Muscle of back (tissue), 3 donors: ENCODE measurements at regions not wholly inside any gene's neighbourhood (a gene's known extent, or its start where the extent isn't known, plus 50 kb on each side); places are given as distances from the start of the nearest gene placed in this dataset.

Experiments
- DNase-seq, 3 donors: peaks; one replicate each; pipeline versions ENCODE4 v3.0.0 to v3.0.0-alpha.2; 2013

GRCh38 chr2:155176345-155176744 is 477.9 kb downstream of the KCNJ3 start:
- no peak for DNase-seq

DNA sequence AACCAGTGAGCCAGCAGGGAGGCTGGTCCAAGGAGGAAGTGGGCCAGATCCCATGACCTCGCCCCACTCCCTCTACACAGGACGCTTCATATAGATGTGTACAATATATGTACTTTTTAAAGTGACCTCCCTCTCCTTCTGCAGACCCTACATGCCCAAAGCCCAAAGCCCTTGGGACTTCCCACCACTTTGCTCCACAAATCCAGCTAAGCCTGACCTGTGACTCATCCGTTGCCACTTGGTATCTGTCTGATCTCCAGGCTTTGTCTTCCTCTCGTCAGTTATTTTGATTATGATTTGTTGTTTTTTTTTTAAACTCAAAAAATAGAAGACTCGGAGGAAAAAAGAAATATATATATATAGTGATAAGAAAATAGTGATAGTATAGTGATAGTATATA is 470.8 kb downstream of the KCNJ3 start:
- DNase-seq = no peak

DNA sequence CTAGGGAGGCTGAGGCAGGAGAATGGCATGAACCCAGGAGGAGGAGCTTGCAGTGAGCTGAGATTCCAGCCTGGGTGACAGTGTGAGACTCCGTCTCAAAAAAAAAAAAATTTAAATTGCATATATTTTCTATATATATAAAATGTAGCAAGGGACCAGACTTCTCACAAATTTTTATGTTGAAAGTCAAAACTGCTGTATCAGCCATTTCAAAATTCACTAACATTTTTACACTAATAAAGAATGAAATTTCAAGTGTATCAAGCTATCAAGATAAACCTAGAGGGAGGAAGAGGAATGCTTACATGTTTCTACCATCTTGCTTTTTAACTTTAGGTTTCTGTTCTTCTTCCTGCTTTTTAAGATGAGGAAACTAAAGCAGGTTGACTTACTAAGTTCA is 464.0 kb downstream of the KCNJ3 start:
- no peak for DNase-seq

GRCh38 chr2:155161314-155161713 is 462.8 kb downstream of the KCNJ3 start:
- no peak for DNase-seq

GRCh38 chr2:155157711-155158110 is 459.2 kb downstream of the KCNJ3 start:
- DNase-seq = no peak

DNA sequence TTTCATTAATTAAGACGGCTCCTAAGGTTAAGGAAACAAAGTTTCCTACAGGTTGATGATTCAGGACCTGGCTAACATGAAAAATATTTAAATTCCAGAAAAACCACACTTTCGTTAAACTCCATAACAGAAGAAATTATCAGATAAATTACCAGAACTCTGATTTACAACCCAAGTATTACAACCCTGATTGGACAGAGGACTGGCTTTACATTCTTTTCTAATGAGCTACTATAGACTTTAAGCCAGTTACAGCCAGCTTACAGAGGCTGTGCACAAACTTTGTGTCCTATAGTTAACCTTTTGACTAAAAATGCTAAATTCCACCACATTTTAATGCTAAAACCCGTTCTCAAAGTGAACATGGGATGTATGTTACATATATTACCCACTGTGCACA is 458.6 kb downstream of the KCNJ3 start:
- DNase-seq = peak in 1 of 3 donors; percentile 0

DNA sequence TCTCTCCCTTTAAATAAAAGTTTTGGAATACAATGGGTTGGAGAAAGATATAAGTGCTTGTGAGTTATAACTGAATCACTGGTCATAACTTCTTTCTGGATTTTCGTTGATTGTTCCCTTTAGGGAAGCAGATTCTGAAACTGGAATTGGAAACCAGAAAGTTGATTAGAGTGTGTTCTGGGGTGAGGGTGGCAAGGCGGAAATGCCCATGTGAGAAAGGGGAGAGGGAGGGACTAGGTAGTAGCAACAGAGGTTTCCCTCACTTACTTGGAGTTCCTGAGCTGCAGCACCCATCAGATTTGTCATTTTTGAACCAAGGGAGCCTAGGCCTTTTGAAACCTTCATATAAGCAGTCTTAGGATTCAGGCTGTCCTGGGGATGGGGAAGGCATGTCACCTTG is 453.4 kb downstream of the KCNJ3 start:
- no peak for DNase-seq

GRCh38 chr2:155151472-155151871 is 453.0 kb downstream of the KCNJ3 start:
- no peak for DNase-seq

DNA sequence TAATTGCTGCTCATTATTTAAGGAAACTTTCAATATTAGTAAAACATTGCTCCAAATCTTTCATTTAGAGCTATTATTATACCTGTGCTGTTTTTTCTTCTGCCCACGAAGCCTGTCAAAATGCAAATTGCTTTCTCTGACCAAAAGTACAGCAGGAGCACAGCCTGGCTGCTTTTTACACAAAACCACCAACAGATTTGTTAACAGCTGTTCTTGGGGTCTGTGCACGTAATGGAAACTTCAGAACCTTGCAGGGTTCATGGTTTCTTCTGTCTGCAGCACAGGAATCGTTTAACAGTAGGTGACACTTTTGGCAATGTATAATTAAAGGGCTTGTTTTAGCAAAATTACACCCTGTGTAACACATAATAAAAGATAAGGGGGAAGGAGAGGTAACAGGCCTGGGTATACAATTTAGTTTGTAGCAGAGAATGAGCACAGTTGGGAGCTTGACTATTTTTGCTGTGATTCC is 447.3 kb downstream of the KCNJ3 start:
- DNase-seq = no peak

- no peak for DNase-seq
Measured at GRCh38 chr2:155141418-155141817, 442.9 kb downstream of the KCNJ3 start.

DNA sequence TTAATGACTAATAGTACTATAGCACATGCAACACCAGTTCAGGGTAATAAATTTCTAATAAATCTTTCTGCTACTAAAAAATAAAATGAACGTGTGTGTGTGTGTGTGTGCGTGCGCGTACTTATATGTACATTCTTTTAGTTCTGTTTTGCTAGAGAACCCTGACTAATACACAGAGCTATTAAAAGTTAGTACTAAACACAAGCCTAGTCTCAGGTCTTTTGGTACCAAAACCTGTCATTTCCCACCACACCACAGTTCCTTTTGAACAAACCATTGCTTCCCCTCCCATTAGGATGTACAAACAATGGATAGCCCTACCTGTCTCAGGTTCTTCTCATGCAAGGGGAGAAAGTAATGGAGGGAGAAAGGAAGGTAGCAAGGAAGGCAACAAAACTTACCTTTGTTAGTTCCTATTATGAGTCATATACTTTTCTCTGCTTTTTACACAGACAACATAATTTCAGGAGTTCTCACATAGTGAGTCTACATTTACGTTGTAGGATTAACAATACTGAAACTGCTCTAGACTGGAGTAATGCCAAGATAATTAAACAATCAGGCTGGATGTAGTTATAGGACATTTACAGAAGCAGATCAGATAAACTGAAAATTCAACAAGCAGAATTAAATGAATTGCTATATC is 427.2 kb downstream of the KCNJ3 start:
- no peak for DNase-seq

DNA sequence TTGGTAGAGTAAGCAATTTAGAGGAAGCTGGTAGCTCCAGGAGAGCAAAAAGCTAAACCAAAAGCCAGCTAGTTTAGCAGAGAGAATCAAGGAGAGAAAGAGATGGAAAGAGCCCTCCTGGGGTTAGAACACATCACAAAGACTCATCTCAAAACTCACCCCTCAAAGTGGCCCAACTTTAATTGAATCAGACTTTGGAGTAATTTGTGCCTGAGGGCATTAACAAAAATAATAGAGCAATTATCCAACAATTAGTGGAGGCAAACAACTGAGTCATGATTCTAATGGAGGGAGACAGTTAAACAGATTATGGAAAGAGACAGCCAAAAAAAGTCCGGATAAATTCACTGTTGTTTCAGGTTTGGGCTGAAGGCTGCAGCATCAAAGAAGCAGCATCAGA is 417.4 kb downstream of the KCNJ3 start:
- DNase-seq = no peak

DNA sequence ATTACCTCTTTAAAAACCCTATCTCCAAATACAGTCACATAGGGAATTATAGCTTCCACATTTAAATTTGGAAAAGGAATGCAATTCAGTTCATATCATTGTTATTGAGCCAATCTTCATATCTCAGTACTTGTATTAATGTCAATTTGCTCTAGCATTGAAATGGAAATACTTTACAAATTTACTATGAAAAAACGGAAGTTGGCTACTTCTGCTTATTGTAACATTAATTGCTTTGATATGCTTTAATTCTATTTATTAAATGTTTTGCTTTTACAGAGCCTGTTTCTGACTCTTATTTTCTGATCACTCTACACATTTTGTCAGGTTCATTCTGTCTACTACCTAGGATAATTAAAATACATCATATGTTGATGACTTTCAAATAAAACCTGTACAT is 412.6 kb downstream of the KCNJ3 start:
- no peak for DNase-seq

DNA sequence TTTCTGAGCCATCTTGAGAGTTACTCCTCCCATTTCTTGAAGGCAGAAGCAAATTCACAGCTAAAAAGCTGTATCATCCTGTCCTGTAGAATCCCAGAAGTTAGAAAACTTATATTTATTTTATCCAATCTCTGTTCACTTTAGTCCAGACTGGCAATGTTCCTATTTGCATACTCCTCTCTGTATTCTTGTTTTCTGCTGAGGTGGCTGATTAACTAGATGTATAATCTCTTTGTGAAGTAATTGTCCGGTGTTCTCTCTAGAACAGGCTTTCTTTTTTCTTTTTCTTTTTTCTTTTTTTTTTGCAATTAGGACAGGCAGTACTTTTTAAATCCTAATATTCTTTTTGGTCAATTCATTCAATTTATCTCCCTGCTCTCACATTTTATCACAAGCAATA is 411.0 kb downstream of the KCNJ3 start:
- DNase-seq = no peak

GRCh38 chr2:155100261-155100660 is 401.8 kb downstream of the KCNJ3 start:
- DNase-seq = no peak

GRCh38 chr2:155099784-155100183 is 401.3 kb downstream of the KCNJ3 start:
- DNase-seq = no peak

DNA sequence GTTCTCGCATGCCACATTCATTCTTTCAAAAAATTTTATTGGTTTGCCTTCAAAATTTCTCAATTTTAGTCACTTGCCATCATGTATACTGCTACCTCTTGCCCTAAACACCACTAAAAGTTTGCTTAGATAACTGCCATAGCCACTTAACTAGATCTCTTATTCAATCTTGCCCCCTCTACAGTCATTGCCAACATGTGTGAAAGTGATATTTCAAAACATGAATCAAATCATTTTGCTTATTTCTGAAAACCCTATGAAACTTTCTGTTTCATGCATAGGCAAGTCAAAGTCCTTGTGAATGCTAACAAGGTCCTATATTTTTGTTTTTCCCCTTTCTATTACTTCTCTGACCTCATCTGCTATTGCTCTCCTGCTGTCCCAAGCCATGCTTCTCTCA is 397.1 kb downstream of the KCNJ3 start:
- no peak for DNase-seq

GRCh38 chr2:155080373-155080772 is 381.9 kb downstream of the KCNJ3 start:
- no peak for DNase-seq

GRCh38 chr2:155070489-155070888 is 372.0 kb downstream of the KCNJ3 start:
- no peak for DNase-seq

DNA sequence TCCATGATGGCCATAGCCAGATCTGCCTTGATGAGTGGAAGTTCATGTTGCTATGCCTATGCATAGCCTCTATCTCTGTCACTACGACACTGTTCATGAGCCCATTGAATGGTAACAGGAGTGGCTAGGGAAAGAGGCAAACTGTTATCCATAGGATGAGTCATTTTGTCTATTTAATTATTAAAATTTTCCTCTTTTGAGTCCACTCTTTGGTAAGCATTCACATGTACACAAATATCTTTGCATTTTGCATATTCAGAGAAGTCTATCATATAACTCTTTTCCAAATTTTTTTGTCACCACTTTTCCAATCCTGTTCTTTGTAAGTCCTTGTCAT is 364.4 kb downstream of the KCNJ3 start:
- no peak for DNase-seq

- DNase-seq = no peak
Measured at GRCh38 chr2:155062250-155062921, 363.9 kb downstream of the KCNJ3 start.

DNA sequence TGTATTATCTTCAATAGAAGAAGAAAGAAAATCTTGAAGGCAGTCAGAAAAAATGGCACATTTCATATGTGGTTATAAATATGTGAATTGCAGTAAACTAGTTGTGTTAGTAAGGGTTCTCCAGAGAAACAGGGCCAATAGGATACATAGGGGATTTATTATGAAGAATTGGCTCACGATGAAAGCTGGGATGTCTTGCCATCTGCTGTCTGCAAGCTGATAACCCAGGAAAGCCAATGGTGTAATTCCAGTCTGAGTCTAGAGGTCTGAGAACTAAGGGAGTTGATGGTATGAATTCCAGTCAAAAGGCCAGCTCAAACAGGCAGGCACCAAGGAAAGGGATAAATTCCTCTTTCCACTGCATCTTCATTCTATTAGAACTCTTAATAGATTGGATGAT is 362.4 kb downstream of the KCNJ3 start:
- DNase-seq = no peak

DNA sequence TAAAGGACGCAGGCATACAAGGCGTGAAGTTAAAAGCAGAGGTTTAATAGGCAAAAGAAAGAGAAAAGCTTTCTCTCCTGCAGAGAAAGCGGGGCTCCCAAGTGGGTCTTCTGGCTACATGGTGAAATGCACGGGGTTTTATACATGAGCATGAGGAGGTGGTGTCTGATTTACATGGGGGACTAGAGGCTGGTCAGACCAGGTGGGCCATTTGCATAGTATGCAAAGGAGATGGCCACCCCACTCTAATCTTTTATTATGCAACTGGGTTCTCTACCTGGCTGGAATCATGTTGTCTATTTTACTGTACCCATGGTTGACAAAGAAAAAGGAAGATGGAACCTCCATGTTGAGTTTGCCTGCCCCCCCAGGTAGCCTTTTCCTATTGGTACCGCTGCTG is 356.2 kb downstream of the KCNJ3 start:
- DNase-seq = no peak

DNA sequence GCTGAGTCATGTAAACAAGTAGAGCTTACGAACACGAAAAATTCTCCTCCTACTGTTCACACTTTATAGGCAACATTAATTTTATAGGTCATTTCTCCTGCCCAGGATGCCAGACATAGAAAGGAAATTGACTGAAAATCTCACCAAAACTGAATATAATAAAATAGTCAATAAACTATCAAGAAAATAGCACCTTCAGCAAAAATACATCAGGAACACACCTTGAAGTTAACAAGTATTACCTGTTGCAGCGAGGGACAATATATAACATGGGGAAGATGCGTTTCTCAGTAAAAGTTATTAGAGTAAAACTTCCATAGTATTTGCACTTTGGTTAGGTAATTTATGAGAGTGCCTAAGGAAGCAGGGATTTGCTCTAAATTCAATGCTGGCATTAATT is 344.6 kb downstream of the KCNJ3 start:
- DNase-seq = no peak
